GM12878 (cell line): ENCODE measurements at regions not wholly inside any gene's neighbourhood (a gene's known extent, or its start where the extent isn't known, plus 50 kb on each side); places are given as distances from the start of the nearest gene placed in this dataset.

Experiments used
- ASH2L ChIP-seq: fragments of 300-600, 200-600 bp; sonication (generic); IDR thresholded peaks from 2 replicates; pipeline ENCODE4 v1.6.1; 2017; ENCODE audit warnings: low read depth, mild to moderate bottlenecking, borderline replicate concordance
- CBX5 ChIP-seq: sonication (generic); IDR thresholded peaks from 2 replicates; pipeline ENCODE4 v1.6.1; 2016; ENCODE audit warnings: low read depth, moderate library complexity, mild to moderate bottlenecking, inconsistent platforms
- CREM ChIP-seq: IDR thresholded peaks from 2 replicates; pipeline ENCODE4 v1.6.1; 2014; ENCODE audit warnings: antibody characterized with exemption, low read depth
- CTCF ChIP-seq, 3 experiments: IDR thresholded peaks in 2 of 3; conservative IDR thresholded peaks in 1 of 3; 2 replicates each; pipeline ENCODE4 v1.5.1; 2011; ENCODE audit warnings: low read depth in 3 of 3, low read length in 3 of 3, mild to moderate bottlenecking in 3 of 3, control low read depth in 2 of 3, moderate library complexity in 2 of 3, inconsistent platforms in 1 of 3, mixed read lengths in 1 of 3; ENCODE audit not compliant: control insufficient read depth in 2 of 3, insufficient read depth in 1 of 3; ENCODE audit errors: extremely low read depth in 1 of 3
- ELK1 ChIP-seq: IDR thresholded peaks from 2 replicates; pipeline ENCODE4 v1.6.1; 2012; ENCODE audit warnings: low read depth, low read length, improper control_type of control experiment
- GABPA ChIP-seq: IDR thresholded peaks from 2 replicates; pipeline ENCODE4 v1.6.1; 2014; ENCODE audit warnings: antibody characterized with exemption, low read depth, mild to moderate bottlenecking, inconsistent platforms
- NBN ChIP-seq: fragments of 450-650 bp; IDR thresholded peaks from 2 replicates; pipeline ENCODE4 v1.6.1; 2016
- SP1 ChIP-seq: IDR thresholded peaks from one replicate; pipeline ENCODE4 v1.6.1; 2011; ENCODE audit warnings: low read depth, low read length
- USF2 ChIP-seq: IDR thresholded peaks from 2 replicates; pipeline ENCODE4 v1.6.1; 2011; ENCODE audit warnings: low read depth, low read length, improper control_type of control experiment, borderline replicate concordance
- YY1 ChIP-seq: IDR thresholded peaks from 2 replicates; pipeline ENCODE4 v1.6.1; 2011; ENCODE audit warnings: low read depth, mild to moderate bottlenecking, low read length
- ZBTB33 ChIP-seq: fragments of 450-650 bp; IDR thresholded peaks from 2 replicates; pipeline ENCODE4 v1.6.1; 2017; ENCODE audit warnings: mild to moderate bottlenecking
- ZNF592 ChIP-seq: fragments of 450-650 bp; IDR thresholded peaks from 2 replicates; pipeline ENCODE4 v1.6.1; 2017; ENCODE audit warnings: mild to moderate bottlenecking, moderate library complexity
- TF ChIP-seq, protein P1 (sequence below): IDR thresholded peaks from 2 replicates; pipeline ENCODE4 v1.6.1; 2012; ENCODE audit warnings: low read depth, low read length, improper control_type of control experiment

DNA sequence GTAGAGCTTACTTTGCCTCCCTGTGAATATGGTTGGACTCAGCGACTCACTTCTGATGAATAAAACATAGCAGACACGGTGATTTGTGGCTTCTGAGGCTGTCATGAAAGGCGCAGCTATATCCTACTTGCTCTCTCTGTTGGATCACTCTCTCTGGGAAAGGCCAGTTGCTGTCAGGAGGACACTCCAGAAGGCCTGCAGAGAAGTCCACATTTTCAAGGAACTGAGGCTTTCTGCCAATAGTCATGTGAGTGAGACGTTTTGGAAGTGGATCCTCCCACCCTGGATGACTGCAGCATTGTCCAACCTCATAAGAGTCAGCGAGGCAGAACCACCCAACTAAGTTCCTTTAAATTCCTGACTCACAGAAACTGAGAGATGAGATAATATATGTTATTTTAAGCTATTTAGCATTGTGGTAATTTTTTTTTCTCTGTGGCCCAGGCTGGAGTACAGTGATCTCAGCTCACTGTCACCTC is 156.0 kb upstream of the MAST4 start:
- TF ChIP-seq CTCF (IDR thresholded peaks at IDR 0.05 in 2 of 3, conservative IDR thresholded peaks at IDR 0.05 in 1 of 3; ENCODE audit: control insufficient read depth in 2 of 3, extremely low read depth in 1 of 3, insufficient read depth in 1 of 3, low read depth in 3 of 3, low read length in 3 of 3) (no peak), ELK1 (no peak), ASH2L (no peak), CBX5 (no peak), SP1 (no peak), USF2 (no peak), ZBTB33 (no peak), GABPA (no peak), ZNF592 (no peak), CREM (peak; percentile 65; the same call in 1 of the 2 replicates), YY1 (no peak), NBN (no peak)
- TF ChIP-seq, protein P1, sequence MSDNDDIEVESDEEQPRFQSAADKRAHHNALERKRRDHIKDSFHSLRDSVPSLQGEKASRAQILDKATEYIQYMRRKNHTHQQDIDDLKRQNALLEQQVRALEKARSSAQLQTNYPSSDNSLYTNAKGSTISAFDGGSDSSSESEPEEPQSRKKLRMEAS: no peak
